Endothelial cell (in vitro differentiated cells): ENCODE measurements at regions not wholly inside any gene's neighbourhood (a gene's known extent, or its start where the extent isn't known, plus 50 kb on each side); places are given as distances from the start of the nearest gene placed in this dataset.

Experiments
- DNase-seq: peaks from one replicate; pipeline ENCODE4 v3.0.0; 2021; ENCODE audit warnings: low spot score
- H3K27ac Mint-ChIP-seq: one replicate; pipeline ENCODE4 v1.8.0; 2021; ENCODE audit warnings: mixed read lengths, inconsistent platforms; ENCODE audit not compliant: unreplicated experiment
- H3K27me3 Mint-ChIP-seq: one replicate; pipeline ENCODE4 v1.8.0; 2021; ENCODE audit warnings: mild to moderate bottlenecking, moderate library complexity, mixed read lengths, inconsistent platforms; ENCODE audit not compliant: unreplicated experiment
- H3K36me3 Mint-ChIP-seq: one replicate; pipeline ENCODE4 v1.8.0; 2021; ENCODE audit warnings: mild to moderate bottlenecking, low read depth, mixed read lengths, inconsistent platforms; ENCODE audit not compliant: unreplicated experiment
- H3K4me1 Mint-ChIP-seq: one replicate; pipeline ENCODE4 v1.8.0; 2021; ENCODE audit warnings: mild to moderate bottlenecking, mixed read lengths, inconsistent platforms; ENCODE audit not compliant: unreplicated experiment
- H3K4me3 Mint-ChIP-seq: one replicate; pipeline ENCODE4 v1.8.0; 2021; ENCODE audit warnings: mild to moderate bottlenecking, mixed read lengths, inconsistent platforms; ENCODE audit not compliant: unreplicated experiment
- H3K9me3 Mint-ChIP-seq: one replicate; pipeline ENCODE4 v1.8.0; 2021; ENCODE audit warnings: mixed read lengths, inconsistent platforms; ENCODE audit not compliant: unreplicated experiment
- TF ChIP-seq, protein P1 (sequence below): fragments of 200-600 bp; sonication (generic); IDR thresholded peaks from one replicate; pipeline ENCODE4 v1.5.0; 2021; ENCODE audit warnings: antibody characterized with exemption; ENCODE audit not compliant: unreplicated experiment

DNA sequence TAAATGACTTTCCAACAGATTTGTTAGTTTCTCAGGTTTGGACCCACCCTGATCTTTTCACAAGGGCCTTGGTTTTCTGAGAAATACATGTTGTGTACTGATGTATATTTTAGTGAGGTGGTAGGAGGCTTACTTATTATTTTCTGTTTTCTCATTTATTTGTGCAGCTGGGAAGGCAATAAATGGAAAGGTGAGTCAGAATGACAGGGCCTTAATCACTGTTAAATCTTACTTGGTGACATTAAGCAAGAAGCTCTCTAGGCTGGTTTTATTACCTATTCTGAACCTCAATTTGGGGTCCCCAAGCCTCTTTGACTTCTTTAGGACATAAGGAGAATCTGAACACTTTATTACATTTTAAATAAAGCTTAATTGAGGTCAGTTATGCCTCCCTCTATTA lies 214.0 kb upstream of the DAB2 start:
- Mint-ChIP-seq H3K36me3 (no peaks in the 10 kb centered on the region), H3K27ac (no peak overlapping the region), H3K4me3 (no peak overlapping the region), H3K4me1 (no peaks in the 10 kb centered on the region), H3K27me3 (no peaks in the 10 kb centered on the region), H3K9me3 (no peaks in the 10 kb centered on the region)
- TF ChIP-seq, protein P1, sequence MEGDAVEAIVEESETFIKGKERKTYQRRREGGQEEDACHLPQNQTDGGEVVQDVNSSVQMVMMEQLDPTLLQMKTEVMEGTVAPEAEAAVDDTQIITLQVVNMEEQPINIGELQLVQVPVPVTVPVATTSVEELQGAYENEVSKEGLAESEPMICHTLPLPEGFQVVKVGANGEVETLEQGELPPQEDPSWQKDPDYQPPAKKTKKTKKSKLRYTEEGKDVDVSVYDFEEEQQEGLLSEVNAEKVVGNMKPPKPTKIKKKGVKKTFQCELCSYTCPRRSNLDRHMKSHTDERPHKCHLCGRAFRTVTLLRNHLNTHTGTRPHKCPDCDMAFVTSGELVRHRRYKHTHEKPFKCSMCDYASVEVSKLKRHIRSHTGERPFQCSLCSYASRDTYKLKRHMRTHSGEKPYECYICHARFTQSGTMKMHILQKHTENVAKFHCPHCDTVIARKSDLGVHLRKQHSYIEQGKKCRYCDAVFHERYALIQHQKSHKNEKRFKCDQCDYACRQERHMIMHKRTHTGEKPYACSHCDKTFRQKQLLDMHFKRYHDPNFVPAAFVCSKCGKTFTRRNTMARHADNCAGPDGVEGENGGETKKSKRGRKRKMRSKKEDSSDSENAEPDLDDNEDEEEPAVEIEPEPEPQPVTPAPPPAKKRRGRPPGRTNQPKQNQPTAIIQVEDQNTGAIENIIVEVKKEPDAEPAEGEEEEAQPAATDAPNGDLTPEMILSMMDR: no peak
- DNase-seq: no peak

DNA sequence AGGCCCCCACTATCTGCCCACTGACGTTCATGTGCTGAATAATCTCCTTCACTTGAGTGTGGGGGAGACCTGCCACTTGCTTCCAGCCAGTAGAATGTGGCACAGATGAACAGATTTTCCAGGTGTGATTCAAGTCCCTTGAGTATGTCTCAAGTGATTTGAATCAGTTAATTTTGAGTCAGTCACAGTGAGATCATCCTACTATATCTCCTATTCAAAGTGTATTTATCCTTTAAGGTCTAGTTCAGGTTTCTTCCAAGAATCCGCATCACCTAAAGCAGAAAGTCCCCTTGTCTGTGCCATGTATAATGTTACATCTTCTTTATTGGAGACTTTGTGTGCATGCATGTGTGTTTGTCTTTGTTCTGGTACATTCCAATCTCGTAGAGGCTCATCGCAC lies 208.3 kb upstream of the DAB2 start:
- DNase-seq: no peak

DNA sequence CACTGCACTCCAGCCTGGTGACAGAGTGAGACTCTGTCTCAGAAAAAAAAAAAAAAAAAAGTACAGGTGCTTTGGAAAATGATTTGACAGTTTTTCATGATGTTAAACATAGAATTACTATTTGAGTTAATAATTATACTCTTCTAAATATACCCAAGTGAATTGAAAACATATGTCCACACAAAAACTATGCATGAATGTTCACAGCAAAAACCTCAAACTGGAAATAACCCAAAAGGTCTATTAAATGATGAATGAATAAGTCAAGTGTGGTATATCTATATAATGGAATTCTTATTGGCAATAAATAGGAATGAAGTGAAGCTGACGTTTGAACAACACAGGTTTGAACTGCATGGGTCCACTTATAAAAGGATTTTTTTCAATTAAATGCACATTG lies 207.2 kb upstream of the DAB2 start:
- Mint-ChIP-seq H3K4me1 (no peaks in the 10 kb centered on the region), H3K4me3 (no peak overlapping the region), H3K9me3 (no peaks in the 10 kb centered on the region), H3K36me3 (no peaks in the 10 kb centered on the region), H3K27me3 (no peaks in the 10 kb centered on the region), H3K27ac (no peak overlapping the region)
- no peak for DNase-seq
- TF ChIP-seq, protein P1: no peak

More for the DNA sequence above, 208.3 kb upstream of the DAB2 start:
- Mint-ChIP-seq H3K4me1 (no peaks in the 10 kb centered on the region), H3K4me3 (no peak overlapping the region), H3K27ac (no peak overlapping the region), H3K36me3 (no peaks in the 10 kb centered on the region), H3K27me3 (no peaks in the 10 kb centered on the region), H3K9me3 (no peaks in the 10 kb centered on the region)
- TF ChIP-seq, protein P1: no peak

DNA sequence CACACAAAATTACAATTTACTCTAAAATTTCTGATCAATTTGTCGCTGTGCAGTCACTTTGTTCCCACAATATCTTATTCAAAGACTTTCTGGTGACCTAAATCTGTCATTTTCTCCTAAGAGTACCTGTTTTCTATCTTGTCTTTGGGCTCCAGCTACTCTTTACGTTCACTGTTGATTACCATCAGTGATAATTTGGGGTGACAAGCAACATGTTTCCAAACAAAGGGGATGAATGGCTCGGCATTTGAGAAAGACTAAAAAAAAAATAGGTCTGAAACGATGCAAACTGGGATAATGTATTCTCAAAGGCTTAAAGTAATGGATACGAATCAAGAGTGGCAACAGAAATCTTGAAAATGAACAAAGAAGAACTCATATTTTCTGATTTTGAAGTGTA lies 205.2 kb upstream of the DAB2 start:
- TF ChIP-seq, protein P1: no peak
- no peak for DNase-seq
- Mint-ChIP-seq H3K9me3 (no peaks in the 10 kb centered on the region), H3K27me3 (no peaks in the 10 kb centered on the region), H3K4me3 (no peak overlapping the region), H3K27ac (no peak overlapping the region), H3K36me3 (no peaks in the 10 kb centered on the region), H3K4me1 (no peaks in the 10 kb centered on the region)

DNA sequence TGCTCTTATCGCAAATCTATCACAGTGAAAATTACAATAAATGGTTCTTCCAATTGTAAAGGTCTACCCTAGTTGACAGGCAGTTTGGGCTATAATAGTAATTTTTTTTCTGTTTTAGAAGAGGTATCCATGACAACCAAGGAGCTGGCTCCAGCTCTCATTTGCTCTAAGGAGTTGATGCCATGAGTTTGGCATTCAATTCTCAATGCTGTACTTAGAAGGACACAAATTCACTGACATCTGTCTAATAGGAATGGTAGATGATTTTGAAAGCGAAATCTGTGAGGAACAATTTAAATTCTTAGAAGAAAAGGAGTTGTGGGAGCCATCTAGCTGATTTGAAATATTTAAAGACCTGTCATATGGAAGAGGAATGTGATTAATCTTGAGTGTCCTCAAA lies 203.6 kb upstream of the DAB2 start:
- Mint-ChIP-seq H3K9me3 (no peaks in the 10 kb centered on the region), H3K27me3 (no peaks in the 10 kb centered on the region), H3K4me1 (no peaks in the 10 kb centered on the region), H3K4me3 (no peak overlapping the region), H3K27ac (no peak overlapping the region), H3K36me3 (no peaks in the 10 kb centered on the region)
- TF ChIP-seq, protein P1: no peak
- DNase-seq: no peak
